ENCODE measurements at regions not wholly inside any gene's neighbourhood (a gene's known extent, or its start where the extent isn't known, plus 50 kb on each side); places are given as distances from the start of the nearest gene placed in this dataset.
"Not testable (repeated sequence)": the region's sequence is repeated elsewhere in the genome, so short reads cannot be mapped to it uniquely, and the experiment has no call there.

DNA sequence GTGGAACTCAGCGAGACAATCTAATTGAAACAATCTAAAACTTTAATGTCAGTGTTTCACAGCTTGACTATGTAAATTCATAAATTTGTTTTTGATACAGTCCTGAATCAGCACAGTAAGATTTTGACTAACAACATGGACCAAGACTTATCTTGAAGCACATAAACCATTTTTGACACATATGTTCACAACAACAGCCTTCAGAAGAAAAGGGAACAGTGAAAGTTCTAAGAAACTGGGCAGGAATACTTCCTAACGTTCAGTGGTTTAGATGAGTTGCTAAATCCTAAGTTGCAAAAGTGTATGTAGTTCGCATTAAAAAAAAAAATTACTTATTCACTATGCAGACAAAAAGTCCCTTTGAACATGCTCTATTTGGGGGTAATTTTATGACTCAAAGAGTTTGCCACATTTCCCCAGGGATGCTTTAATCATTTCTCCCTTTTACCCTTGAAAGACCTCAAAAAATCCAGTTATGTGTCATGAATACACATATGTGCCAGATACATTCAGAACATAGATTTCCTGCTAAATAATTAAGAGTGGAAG, 120.2 kb downstream of the MRPL39 start:
- no peak for DNase-seq

DNA sequence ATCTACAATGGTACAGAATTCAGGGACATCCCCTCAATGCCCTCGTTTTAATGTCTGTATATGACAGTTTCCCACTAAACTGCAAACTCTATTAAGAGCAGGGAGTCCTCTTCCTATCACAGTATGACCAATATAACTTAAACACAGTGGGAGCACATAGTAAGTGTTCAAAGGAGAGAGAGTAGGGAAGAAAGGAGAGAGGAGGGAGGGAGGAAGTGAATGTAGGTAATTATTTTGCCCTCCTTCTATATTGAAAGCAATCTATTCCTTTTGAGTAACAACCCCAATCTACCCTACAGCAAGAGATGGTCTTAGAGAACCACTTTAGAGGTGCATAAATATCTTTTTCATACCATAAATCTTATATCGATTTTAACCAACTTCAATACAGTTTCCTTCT, 121.4 kb downstream of the MRPL39 start:
- no peak for DNase-seq

- no peak for DNase-seq
Observed at GRCh38 chr21:25467896-25468295, 139.4 kb downstream of the MRPL39 start.

DNA sequence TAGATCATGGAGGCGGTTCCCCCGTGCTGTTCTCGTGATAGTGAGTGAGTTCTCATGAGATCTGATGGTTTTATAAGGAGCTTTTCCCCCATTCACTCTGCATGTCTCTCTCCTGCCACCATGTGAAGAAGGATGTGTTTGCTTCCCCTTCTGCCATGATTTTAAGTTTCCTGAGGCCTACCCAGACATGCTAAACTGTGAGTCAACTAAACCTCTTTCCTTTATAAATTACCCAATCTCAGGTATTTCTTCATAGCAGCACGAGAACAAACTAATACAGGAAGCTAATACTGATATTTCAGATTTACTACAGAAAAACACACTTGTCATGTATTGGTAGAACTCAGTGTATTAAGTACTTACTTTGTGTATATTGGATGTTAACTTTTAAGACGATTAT, 140.2 kb downstream of the MRPL39 start:
- DNase-seq = not testable (repeated sequence)

DNA sequence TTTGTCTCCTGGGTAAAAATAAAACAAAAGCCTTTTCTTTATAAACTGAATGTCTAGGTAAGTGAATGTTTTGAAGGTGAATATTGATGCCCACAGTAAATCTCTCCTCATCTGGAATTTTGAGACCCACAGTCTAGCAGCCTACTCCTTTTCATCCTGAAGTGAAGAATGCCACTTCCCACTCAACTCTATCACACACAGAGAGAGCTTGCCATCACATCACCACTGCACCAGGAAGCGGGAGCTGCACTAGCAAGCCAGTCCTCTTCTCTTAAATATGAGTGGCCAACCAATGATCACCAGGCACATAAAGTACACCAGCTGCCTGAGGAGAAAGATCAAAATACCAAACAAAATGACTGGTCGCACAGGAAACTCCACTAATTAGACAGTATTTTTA, 140.8 kb downstream of the MRPL39 start:
- no peak for DNase-seq

DNA sequence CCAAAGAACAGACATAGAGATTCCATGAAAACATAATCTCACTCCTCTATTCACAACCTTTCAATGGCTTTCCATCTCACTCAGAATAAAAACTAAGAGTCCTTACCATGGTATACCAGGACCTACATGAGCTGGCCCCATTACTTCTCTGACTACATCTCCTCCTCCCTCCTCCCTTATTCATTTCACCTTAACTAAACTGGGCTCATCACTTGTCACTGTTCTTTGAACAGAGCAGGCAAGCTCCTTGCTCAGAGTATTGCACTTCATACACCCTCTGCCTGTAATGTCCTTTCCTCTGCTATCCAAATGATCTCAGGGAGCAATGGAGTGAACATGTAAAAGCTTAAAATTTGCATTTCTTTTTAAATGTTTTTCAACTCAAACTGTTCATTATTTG, 142.0 kb downstream of the MRPL39 start:
- DNase-seq = no peak

- no peak for DNase-seq
Observed at GRCh38 chr21:25464275-25464674, 143.0 kb downstream of the MRPL39 start.

GRCh38 chr21:25462517-25462971, 144.7 kb downstream of the MRPL39 start:
- DNase-seq = no peak

- no peak for DNase-seq
Observed at GRCh38 chr21:25461725-25462124, 145.6 kb downstream of the MRPL39 start.

- no peak for DNase-seq
Observed at GRCh38 chr21:25459993-25460392, 147.3 kb downstream of the MRPL39 start.

DNA sequence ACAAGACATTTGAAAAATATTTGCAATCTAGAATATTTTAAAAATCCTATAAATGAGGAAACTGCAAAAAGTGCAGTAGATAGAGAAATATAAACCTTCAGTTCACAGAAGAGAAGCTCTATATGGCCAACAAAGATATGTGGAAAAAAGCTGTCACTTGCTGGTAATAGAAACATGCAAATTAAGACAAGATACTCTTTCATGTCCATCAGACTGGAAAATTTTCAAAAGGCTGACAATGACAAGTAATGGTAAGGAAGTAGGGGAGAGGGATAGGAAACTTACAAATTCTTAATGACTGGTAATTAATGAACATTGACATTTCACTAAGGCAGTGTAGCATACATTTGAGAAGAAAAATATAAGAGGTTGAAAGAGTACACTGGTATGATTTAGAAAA, 147.9 kb downstream of the MRPL39 start:
- no peak for DNase-seq

DNA sequence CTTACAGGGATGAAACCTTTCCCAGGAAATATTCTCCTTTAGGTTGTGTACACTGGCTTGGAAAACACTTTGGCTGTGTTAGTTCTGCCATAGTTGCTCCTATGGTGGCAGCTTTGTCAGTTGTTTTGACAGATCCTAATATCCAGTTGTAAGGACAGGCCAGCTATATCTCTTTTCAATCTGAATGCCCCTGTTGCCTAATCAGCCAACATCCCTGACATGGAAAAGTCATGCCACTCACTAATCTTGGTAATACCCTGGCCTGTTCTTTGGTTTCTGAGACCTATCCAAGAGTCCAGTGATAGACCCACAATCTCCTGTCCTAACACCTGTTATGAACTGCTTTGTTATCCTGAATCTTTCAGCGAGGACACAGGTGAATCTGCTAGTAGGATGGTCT, 148.8 kb downstream of the MRPL39 start:
- no peak for DNase-seq

- DNase-seq = no peak
Observed at GRCh38 chr21:25457946-25458345, 149.3 kb downstream of the MRPL39 start.

GRCh38 chr21:25457411-25457810, 149.9 kb downstream of the MRPL39 start:
- peak; percentile 6 for DNase-seq

GRCh38 chr21:25456672-25457071, 150.6 kb downstream of the MRPL39 start:
- no peak for DNase-seq

- DNase-seq = no peak
Observed at GRCh38 chr21:25453524-25453923, 153.8 kb downstream of the MRPL39 start.

DNA sequence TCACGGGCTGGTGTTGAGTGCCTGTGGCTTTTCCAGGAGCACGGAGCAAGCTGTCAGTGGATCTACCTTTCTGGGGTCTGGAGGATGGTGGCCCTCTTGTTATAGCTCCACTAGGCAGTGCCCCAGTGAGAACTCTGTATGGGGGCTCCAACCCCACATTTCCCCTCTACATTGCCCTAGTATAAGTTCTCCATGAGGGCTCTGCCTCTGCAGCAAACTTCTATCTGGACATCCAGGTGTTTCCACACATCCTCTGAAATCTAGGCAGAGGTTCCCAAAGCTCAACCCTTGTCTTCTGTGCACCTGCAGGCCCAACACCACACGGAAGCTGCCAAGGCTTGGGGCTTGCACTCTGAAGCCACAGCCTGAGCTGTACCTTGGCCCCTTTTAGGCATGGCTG, 157.3 kb downstream of the MRPL39 start:
- no peak for DNase-seq

GRCh38 chr21:25441835-25442234, 165.4 kb downstream of the MRPL39 start:
- DNase-seq = no peak

DNA sequence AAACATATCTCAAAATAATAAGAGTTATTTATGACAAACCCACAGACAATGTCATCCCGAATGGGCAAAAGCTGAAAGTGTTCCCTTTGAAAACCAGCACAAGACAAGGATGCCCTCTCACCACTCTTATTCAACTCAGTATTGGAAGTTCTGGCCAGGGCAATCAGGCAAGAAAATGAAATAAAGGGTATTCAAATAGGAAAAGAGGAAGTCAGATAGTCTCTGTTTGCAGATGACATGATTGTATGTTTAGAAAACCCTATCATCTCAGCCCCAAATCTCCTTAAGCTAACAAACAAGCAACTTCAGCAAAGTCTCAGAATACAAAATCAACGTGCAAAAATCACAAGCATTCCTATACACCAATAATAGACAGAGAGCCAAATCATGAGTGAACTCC, 169.8 kb downstream of the MRPL39 start:
- DNase-seq = not testable (repeated sequence)

GRCh38 chr21:25428537-25428936, 178.7 kb downstream of the MRPL39 start:
- DNase-seq = no peak

DNA sequence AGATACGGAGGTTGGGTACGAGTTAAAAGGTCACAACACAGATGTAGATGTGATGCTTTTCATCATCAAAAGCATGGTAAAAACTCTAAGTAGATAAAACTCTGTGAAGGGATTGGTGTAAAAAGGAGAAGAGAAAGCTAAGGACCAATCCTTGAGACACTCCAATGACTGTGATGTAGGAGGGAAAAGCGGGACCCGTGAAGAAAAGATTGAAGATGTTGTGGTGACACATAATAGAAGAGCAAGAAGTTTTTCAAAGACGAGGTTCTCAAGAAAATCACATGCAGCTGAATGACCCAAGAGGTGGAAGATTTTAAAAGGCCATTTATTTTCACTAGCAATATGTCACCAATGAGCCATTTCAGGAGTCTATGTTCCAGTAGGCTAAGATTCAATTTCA, 179.5 kb downstream of the MRPL39 start:
- no peak for DNase-seq

DNA sequence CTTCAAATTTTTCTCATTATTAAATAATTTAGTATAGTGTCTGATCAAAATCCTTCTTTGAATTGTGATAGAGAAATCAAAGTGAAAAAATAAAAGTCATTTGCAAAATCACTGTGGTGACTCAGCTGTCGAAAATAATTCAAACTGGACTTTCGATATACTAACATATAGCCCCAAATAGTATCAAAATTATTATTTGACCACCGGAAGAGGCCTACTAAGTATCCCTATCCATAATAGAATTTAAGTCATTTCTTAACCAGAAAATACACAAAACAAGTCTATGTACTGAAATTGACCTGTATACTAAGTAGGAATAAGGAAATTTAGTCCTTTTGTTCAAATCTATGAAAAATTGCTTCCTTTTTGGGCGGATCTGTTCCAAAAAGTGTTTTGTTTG, 180.7 kb downstream of the MRPL39 start:
- DNase-seq = no peak

DNA sequence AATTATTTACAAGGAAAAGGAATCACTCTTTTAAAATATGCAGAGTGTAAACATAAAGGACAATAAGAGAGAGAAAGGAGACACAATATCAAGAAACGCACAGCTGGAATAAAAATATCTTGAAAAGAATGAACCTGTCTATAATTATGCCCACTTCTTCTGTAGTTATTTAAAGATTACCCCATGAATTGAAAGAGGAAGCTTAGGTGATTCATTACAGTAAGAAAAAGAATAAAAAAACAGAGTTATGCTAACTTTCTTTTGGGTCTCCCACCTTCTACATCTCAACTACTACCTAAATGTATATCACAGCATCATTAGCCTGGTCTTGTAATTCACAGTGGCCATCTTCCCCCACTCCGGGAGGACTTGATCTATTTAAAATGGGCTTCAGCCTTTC, 182.1 kb downstream of the MRPL39 start:
- no peak for DNase-seq

GRCh38 chr21:25424634-25425033, 182.6 kb downstream of the MRPL39 start:
- DNase-seq = no peak

DNA sequence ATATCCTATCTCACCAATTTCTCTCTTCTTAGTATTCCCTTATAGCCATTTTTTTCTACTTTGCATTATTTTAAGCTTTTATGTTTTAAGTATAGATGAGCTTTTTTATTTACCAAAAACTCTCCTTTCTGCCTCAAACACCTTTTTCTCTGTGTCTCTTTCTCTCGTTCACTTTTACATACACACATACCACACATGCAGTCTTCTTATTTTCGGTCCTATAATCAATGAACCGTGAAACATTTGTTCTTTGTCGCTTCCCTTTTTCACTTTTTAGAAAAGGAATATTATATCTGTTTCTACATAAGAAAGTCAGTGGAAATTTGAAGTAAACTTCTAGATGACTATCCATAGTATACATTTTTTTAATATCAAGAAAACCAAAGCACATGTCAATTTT, 183.2 kb downstream of the MRPL39 start:
- no peak for DNase-seq

Data from hindlimb muscle (tissue), 1 donor.